SW 1271 (cell line): ENCODE measurements at regions not wholly inside any gene's neighbourhood (a gene's known extent, or its start where the extent isn't known, plus 50 kb on each side); places are given as distances from the start of the nearest gene placed in this dataset.

ENCODE experiments used
- DNase-seq, 2 experiments: peaks; one replicate each; lab custom pipeline; 2025; lab: John Stamatoyannopoulos, UW

GRCh38 chr14:95410838-95411237 is 91.1 kb upstream of the CLMN start:
- DNase-seq, result no peak

GRCh38 chr14:95409477-95410272 is 90.0 kb upstream of the CLMN start:
- no peak for DNase-seq

DNA sequence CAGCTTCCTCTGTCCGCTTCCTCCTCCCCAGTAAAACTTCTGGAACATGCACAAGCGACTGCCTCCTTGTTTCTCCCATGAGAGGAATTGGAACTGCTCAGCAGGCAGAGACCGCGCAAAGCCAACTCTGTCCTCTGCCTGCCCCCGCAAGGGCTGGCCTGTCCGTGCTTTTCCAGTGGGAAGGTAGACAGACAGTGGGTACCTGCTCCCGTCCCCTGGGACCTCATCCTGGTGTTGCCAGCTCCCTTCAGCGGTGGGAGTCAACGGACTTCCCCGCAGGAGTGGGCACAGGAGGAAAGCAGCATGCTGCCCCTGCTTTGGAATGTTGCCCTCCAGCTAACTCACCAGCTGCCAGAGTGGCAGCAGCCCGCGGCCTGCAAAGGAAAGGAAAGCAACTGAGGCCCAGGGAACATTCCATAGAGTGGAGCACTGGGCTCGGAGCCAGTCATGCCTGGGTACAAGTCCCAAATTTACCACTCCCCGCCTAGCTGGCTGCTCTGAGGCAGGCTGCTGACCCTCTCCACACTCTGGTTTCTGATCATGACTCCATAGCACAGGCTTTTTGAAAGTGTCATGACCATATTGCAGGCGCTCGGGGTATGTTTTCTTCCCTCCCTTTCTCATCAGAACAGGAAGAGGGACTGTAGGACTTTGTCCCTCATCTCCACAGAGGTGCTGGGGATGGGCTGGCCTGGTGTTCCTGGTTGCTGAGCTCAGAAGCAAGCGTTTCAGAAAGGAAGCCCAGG is 89.2 kb upstream of the CLMN start:
- no peak for DNase-seq

DNA sequence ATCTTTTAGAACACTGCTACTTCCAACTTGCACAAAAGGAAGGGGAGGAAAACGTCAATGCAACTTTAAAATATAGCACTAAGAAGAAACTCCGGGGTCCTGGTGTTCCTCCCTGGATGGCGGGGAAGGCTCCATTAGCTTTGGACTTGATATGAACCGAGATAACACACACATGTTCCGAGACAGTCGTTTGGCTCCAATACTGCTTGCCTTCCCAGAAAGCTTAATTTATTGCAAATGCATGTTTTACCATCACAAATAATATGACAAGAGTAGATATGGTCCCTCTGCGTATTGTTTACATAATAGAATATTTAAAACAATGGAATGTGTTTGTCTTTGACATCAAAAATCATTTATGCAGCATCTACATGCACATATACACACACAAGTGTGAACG is 87.6 kb upstream of the CLMN start:
- DNase-seq, result no peak

GRCh38 chr14:95406756-95407277 is 87.1 kb upstream of the CLMN start:
- DNase-seq, result no peak

DNA sequence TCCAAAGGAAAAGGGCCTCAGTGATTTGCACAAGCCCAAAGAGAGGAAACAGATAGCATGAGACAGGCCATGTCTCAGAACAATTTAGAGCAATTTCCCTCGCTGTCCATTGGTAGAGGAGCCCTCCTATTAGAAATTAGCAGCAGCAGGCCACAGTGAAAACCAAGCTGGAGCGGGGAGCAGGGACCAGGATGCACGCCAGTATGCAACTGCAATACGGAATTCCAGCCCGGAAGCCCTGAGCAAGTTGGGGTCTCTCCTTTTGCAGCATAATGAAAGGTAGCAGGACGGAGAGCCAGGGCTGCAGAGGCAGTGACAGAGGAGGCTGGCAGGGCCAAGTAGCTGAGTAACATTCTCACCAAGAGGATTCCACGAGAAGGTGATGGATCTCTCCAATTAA is 84.9 kb upstream of the CLMN start:
- DNase-seq, result no peak

DNA sequence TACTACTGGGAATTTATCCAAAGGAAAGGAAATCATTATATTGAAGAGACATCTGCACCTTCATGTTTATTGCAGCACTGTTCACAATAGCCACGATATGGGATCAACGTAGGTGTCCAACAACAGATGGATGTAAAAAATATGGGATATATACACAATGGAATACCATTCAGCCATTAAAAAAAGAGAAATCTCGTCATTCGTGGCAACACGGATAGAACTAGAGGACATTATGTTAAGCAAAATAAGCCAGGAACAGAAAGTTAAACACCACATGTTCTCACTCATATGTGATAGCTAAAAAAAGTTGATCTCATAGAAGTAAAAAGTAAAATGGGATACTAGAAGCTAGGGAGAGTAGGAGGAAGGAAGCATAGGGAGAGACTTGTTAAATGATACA is 82.9 kb upstream of the CLMN start:
- no peak for DNase-seq

- DNase-seq, result no peak
Observed at GRCh38 chr14:95402176-95402575, 82.5 kb upstream of the CLMN start.

DNA sequence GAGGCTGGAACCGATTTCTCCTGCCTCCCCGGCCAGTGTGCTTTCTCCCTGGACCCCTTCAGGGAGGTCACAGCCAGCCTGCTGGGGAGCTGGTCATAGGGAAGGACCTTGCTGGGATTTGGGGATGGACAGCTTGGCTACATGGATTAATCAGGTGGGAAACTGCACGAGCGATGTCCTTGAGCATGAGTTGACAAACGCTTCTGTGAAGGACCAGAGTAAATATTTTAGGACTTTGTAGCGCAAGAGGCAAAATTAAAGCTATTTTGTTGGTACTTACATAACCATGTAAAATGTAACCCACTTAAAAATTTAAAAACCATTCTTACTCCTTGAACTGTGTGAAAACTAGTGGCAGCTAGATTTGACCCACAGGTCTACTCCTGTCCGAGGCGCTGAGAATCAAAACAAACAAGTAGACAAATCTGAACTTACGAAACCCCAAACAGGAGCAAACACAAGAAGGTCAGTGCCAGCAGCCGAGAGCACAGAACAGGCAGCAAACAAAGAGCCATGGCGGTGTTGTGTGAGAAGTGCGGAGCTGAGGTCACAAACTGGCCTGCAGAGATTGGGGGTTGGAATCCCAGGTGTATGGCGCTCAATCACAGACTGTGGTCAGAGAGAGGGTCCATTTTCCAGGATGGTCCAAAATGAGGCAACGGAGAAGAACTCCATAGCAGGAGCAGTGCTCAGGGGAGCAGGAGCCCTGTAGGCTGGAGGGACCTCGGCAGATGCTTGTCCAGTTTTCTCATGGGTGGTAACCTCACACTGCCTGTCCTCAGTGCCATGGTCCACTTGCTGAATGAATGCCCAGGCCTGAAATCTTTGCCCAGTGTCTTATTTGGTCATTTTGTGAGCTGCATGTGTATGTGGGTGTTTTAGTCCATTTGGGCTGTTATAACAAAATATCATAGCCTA is 79.2 kb upstream of the CLMN start:
- no peak for DNase-seq

DNA sequence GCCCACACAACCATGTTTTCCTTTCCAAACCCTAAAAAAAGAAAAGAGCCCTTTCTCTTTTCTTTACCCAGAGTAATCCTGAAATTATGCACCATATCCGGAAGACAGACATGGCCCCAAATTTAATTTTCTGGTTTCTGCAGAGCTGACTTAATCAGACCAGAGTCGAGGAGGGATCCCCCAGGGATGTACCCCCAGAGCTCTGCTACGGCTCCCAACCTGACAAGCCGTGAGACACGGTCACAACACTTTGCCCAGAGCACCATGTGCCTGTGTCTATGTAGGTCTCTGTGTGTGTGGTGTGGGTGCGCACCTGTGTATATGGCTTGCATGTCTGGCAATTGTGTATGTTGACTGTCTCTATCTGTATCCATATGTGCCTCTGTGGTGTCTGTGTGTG is 77.6 kb upstream of the CLMN start:
- DNase-seq, result no peak

GRCh38 chr14:95396221-95396620 is 76.5 kb upstream of the CLMN start:
- no peak for DNase-seq

DNA sequence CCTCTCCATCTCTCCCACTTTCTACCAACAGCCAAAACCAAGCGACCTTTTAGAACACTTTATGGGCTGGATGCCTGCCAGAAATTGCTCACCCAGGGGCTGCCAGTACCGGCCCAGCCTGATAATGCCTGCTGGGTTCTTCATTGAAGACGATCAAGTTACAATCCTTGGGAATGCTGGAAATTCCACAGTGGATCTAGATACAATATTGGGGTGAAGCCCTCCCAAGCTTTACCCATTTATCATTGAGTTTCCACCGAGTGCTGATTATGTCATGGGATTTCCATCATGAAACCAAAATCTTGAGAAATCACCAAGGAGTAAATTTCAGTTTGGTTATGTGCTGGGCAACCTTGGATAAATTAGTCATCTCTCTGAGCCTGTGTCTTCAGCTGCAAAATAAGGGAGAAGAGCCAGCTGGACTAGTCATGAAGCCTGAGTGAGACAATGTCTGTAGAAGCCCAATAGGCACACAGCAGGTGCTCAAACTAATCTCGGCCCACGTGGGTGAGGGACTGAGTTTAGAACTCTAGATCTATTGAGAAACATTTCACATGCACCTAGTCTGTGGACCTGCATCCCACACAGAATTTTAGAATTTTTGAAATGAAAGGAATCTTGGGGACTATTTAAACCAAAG is 75.5 kb upstream of the CLMN start:
- no peak for DNase-seq

- no peak for DNase-seq
Observed at GRCh38 chr14:95394297-95395097, 74.8 kb upstream of the CLMN start.

GRCh38 chr14:95392841-95393240 is 73.1 kb upstream of the CLMN start:
- DNase-seq, result no peak

- no peak for DNase-seq
Observed at GRCh38 chr14:95391331-95391730, 71.6 kb upstream of the CLMN start.

DNA sequence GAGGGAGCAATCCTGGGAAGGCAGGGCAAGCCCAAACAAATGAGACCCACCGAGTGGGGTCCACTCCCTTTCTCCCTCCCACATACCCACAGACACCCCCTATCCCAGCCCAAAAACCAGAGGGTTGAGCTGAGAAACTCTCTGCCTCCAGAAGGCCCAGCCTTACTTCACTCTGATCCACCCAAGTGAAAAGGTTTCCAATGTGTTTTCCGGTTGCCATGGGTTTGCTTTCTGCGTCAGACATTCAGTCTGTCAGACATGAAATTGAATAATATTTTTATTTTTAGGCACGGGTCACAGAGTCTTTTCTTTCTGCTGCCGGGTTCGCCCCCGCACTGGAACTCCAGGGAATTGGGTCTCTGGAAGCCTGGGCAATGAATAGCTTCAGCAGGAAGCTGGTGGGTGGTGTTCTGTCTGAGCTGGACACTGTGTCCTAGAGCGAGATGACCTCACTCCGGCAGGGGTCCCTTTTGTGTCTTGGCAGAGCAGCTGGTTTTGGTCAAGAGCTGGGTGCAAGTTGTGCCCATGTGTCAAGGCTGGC is 69.8 kb upstream of the CLMN start:
- no peak for DNase-seq

- DNase-seq, result no peak
Observed at GRCh38 chr14:95388699-95389098, 69.0 kb upstream of the CLMN start.

- no peak for DNase-seq
Observed at GRCh38 chr14:95387826-95388445, 68.2 kb upstream of the CLMN start.

GRCh38 chr14:95386536-95387095 is 66.9 kb upstream of the CLMN start:
- DNase-seq, result no peak

GRCh38 chr14:95385701-95386100 is 66.0 kb upstream of the CLMN start:
- DNase-seq, result no peak
